Psoas muscle (tissue), 7 donors: ENCODE measurements at regions not wholly inside any gene's neighbourhood (a gene's known extent, or its start where the extent isn't known, plus 50 kb on each side); places are given as distances from the start of the nearest gene placed in this dataset.
A peak's percentile ranks its signal among the peaks of the same experiment; 100 is the strongest.

Experiments used
- ATAC-seq, 4 donors: fragments of 200-7000 bp; cut with Tn5 transposase; one replicate each; pipeline ENCODE4 v1.9.1; 2020; ENCODE audit warnings: moderate library complexity in 3 of 4, mild to moderate bottlenecking in 2 of 4
- DNase-seq, 2 donors: peaks; one replicate each; pipeline ENCODE4 v3.0.0-alpha.2; 2020
- H3K27ac ChIP-seq: fragments of 200-600 bp; one replicate; pipeline ENCODE4 v1.8.0; 2022
- H3K27me3 ChIP-seq, 3 donors: fragments of 200-600 bp in 1 of 3; one replicate each; pipeline versions ENCODE4 v1.6.1 to v1.8.0; 2013 to 2022; ENCODE audit warnings: low read length in 2 of 3, mild to moderate bottlenecking in 2 of 3, moderate library complexity in 1 of 3; ENCODE audit not compliant: insufficient read depth in 3 of 3
- H3K36me3 ChIP-seq, 2 donors: fragments of 200-600 bp in 1 of 2; one replicate each; pipeline versions ENCODE4 v1.6.1 to v1.8.0; 2013 to 2022; ENCODE audit warnings: low read depth in 1 of 2, mild to moderate bottlenecking in 1 of 2, moderate library complexity in 1 of 2; ENCODE audit not compliant: insufficient read depth in 1 of 2
- H3K4me1 ChIP-seq: fragments of 200-600 bp; one replicate; pipeline ENCODE4 v1.8.0; 2022
- H3K4me3 ChIP-seq: fragments of 200-600 bp; one replicate; pipeline ENCODE4 v1.8.0; 2022; ENCODE audit warnings: mild to moderate bottlenecking
- H3K9me3 ChIP-seq: fragments of 200-600 bp; one replicate; pipeline ENCODE4 v1.8.0; 2022
- WGBS, 3 donors: extraction: QIAGEN DNeasy Blood & Tissue Kit; methylation state at CpG; one replicate each; pipeline versions ENCODE4 v1.1.6 to v1.1.7; 2013; 5-methylcytosine and 5-hydroxymethylcytosine counted together
- intact Hi-C, 2 donors: fragments of 100-400 bp; cut with DNase I; formaldehyde crosslinking; loops; one replicate each; pipeline versions ENCODE4 v1.11.0 to v1.14.2; 2022
- TF ChIP-seq, protein P1 (sequence below): fragments of 200-600 bp; IDR thresholded peaks from one replicate; pipeline ENCODE4 v1.8.0; 2022; ENCODE audit warnings: antibody characterized with exemption
- donor health status: healthy with polysubstance abuse.
- donor health status: DM: no; HTN: no; CAD: no; lungs with moderate emphysema.
- donor health status: Bipolar disorder and iron deficiency.
- donor health status: healthy.
- donor health status: DM: yes; HTN: yes; CAD: no.
- donor health status: DM: no; HTN: no; CAD: no.
- donor health status: DM: yes; HTN: yes; CAD: no.

DNA sequence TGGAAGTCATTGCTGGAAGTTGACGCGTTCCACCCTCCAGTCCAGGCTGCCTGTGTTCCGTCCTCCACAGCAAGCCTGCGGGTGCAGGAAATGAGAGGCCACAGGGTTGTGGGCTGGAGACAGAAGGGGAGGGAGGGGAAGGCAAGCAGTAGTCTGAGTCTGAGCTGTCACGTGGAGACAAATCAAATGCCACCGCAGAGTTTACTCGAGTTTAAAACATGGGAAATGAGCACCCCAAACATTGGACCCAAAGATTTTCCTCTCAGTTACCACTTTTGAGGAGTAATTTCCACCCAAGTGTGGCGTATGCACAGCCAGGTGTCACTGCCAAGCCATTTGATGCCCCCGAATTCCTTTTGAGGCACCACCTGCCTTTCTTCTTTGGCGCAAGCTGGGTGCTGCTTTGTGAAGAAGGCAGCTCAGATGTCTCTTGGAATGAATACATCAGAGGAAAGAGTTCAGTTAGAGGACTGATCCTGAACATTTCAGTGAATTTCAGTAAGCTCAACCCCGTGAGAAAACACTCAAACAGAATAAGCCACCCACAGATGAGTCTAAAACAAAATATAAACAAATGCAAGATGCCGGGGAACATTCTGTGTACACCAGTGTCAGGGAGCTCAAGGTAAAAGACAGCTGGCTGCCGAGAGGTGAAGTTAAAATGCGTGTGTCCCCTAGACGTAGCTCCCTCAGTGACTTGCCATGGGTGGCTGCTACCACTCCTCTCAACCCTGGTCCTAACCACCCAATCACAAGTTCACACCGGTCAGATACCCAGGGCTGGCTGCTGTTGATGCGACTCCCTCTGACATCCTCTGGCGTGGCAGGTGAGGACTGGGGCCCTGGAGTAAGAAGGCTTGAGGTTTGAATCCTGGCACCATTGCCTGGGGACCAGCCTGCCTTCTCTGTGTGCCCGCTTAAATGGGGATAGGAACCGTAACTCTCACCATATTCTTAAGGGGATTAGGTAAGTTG lies 203.8 kb downstream of the UACA start:
- Histone ChIP-seq H3K27me3 (peaks cover 0 to 1% (median 0%) of the 10 kb centered on the region in 3 donors), H3K4me3 (peak overlapping the region; percentile 34), H3K27ac (no peak overlapping the region), H3K4me1 (peaks cover 14% of the 10 kb centered on the region), H3K9me3 (no peaks in the 10 kb centered on the region), H3K36me3 (no peaks in the 10 kb centered on the region)
- WGBS, 3 donors, result 35 to 41% (median 36%) methylated on average over 20 of the region's 20 CpGs
- intact Hi-C loops, result no loop called here
- TF ChIP-seq, protein P1, sequence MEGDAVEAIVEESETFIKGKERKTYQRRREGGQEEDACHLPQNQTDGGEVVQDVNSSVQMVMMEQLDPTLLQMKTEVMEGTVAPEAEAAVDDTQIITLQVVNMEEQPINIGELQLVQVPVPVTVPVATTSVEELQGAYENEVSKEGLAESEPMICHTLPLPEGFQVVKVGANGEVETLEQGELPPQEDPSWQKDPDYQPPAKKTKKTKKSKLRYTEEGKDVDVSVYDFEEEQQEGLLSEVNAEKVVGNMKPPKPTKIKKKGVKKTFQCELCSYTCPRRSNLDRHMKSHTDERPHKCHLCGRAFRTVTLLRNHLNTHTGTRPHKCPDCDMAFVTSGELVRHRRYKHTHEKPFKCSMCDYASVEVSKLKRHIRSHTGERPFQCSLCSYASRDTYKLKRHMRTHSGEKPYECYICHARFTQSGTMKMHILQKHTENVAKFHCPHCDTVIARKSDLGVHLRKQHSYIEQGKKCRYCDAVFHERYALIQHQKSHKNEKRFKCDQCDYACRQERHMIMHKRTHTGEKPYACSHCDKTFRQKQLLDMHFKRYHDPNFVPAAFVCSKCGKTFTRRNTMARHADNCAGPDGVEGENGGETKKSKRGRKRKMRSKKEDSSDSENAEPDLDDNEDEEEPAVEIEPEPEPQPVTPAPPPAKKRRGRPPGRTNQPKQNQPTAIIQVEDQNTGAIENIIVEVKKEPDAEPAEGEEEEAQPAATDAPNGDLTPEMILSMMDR, result no peak
- DNase-seq (peak in 1 of 2 donors; percentile 25), ATAC-seq (peak; percentile 48 to 67 (median 61))

DNA sequence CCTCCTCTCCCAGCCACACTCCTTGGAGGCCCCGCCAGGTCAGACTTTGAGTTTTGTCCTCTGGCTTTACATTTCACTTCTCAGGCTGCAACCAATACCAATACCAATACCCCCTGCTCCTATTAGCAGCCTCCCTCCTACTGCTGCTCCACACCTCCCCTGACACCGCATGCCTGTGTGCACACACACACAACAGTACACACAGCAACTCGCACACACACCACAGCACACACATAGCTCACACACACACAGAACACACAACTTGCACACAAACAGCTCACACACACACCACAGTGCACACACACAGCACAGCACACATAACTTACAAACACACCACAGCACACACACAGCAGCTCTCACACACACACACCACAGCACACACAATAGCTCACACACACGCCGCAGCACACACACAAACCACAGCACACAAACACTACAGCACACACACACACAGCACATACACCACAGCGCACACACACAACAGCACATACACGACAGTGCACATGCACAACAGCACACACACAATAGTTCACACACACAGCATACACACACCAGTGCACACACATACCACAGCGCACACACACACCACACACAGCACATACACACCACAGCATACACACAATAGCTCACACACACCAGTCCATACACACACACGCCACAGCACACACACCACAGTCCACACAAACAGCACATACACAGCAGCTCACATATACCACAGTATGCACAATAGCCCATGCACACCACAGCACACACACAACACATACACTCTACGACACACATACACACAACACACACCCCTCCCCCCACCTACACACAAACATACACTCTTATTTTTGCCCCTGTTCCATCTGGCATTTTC lies 204.7 kb downstream of the UACA start:
- TF ChIP-seq, protein P1, result no peak
- H3K36me3 ChIP-seq, result no peaks in the 10 kb centered on the region
- ATAC-seq (peak in 3 of 4 donors; percentile 7 to 30 (median 8)), DNase-seq (no peak)
- H3K27me3 ChIP-seq, result peaks cover 0 to 1% (median 0%) of the 10 kb centered on the region in 3 donors
- no peaks in the 10 kb centered on the region for H3K9me3 ChIP-seq
- H3K4me1 ChIP-seq, result peaks cover 14% of the 10 kb centered on the region
- 90 to 91% (median 91%) methylated on average over 10 of the region's 10 CpGs for WGBS, 3 donors
- intact Hi-C loops, result no loop called here
- H3K27ac ChIP-seq, result no peak overlapping the region
- no peak overlapping the region for H3K4me3 ChIP-seq

DNA sequence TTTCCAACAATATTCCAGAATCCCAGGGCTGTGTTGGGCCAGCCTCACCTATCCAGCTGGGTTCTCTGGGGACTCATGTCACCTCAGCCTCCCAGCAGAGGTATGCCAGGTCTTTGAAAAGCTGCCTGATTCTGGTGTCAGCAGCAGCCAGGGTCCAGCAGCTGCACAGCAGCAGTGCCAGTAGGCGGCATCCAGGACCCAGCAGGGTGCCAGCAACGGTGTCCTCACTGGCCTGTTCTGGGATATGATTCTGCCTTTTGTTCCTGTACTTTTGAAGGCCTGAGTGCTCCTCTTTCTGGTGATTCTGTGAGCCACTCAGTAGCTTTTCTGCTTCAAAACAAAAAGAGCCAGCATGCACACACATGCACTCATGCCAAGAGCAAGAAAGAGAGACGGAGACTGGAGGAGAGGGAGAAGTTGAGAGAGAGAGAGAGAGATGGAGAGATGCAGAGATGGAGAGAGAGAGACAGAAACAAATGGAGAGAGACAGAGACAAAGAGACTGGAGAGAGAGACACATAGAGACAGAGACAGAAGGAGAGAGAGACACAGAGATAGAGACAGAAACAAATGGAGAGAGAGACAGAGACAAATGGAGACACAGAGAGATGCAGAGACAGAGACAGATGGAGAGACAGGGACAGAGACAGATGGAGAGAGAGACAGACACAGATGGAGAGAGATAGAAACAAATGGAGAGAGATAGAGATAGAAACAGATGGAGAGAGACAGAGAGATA lies 205.7 kb downstream of the UACA start:
- peak; percentile 81 to 88 (median 83) for ATAC-seq

DNA sequence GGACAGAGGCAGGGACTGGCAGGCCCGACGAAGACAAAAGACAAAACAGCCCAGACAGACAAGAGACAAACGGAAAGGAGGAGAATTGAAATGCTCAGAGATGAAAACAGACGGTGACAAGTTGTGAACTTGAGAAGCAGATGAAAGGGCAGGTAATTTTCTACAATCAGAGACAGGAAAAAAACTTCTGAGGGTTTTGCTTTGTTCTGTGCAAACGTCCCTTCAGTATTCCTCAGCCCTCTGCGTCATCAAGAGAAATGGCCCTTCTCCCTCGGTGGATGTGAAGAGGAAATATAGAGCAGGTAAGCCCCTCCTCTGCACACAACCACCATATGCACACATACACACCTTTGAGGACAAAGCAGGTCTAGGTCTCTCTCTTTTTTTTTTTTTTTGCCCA lies 206.6 kb downstream of the UACA start:
- intact Hi-C loops, result no loop called here
- WGBS, 3 donors, result 56 to 67% (median 60%) methylated on average over 7 of the region's 7 CpGs
- H3K27me3 ChIP-seq, result peaks cover 0 to 1% (median 0%) of the 10 kb centered on the region in 3 donors

More for the DNA sequence above, 205.7 kb downstream of the UACA start:
- H3K27ac ChIP-seq, result no peak overlapping the region
- H3K4me1 ChIP-seq, result peaks cover 14% of the 10 kb centered on the region
- WGBS, 3 donors, result 30 to 33% (median 32%) methylated on average over 3 of the region's 3 CpGs
- no peaks in the 10 kb centered on the region for H3K36me3 ChIP-seq
- intact Hi-C loops, result no loop called here
- no peak overlapping the region for H3K4me3 ChIP-seq
- peak in 1 of 2 donors; percentile 63 for DNase-seq
- no peaks in the 10 kb centered on the region for H3K9me3 ChIP-seq
- H3K27me3 ChIP-seq, result peaks cover 0 to 1% (median 0%) of the 10 kb centered on the region in 3 donors
- TF ChIP-seq, protein P1, result no peak

More for the DNA sequence above, 206.6 kb downstream of the UACA start:
- no peak overlapping the region for H3K4me3 ChIP-seq
- ATAC-seq (no peak), DNase-seq (no peak)
- H3K27ac ChIP-seq, result no peak overlapping the region
- H3K4me1 ChIP-seq, result peaks cover 14% of the 10 kb centered on the region
- no peaks in the 10 kb centered on the region for H3K9me3 ChIP-seq
- no peaks in the 10 kb centered on the region for H3K36me3 ChIP-seq
- TF ChIP-seq, protein P1, result no peak
